HepG2 (cell line): ENCODE measurements at regions not wholly inside any gene's neighbourhood (a gene's known extent, or its start where the extent isn't known, plus 50 kb on each side); places are given as distances from the start of the nearest gene placed in this dataset.

Experiments used
- ATAC-seq: fragments of 200-7000 bp; cut with Tn5 transposase; 3 replicates; pipeline ENCODE4 v1.9.1; 2020; ENCODE audit warnings: mild to moderate bottlenecking, moderate library complexity
- BruUV-seq: library from RNA; stranded (reverse); fragments of 400-500 nt; replicated peaks from 2 replicates; lab custom pipeline; 2021; lab: Mats Ljungman, UMichigan
- CTCF ChIA-PET: fragments of 300-600 bp; formaldehyde crosslinking; extraction: SDS; loops from one replicate; lab custom pipeline; 2021; ENCODE audit warnings: low total read pairs, inconsistent platforms, low intra/inter-chr PET ratio; lab: Yijun Ruan, JAX
- POLR2A ChIA-PET: fragments of 350-600 bp; sonication (Branson Sonifier 250); formaldehyde crosslinking; loops from one replicate; lab custom pipeline; 2020; ENCODE audit warnings: antibody characterized with exemption, inconsistent platforms; lab: Yijun Ruan, JAX
- DNase-seq: peaks from one replicate; pipeline ENCODE4 v3.0.0-alpha.2; 2015; ENCODE audit warnings: low spot score
- FAIRE-seq: peaks from 3 replicates; lab custom pipeline; 2011; peaks lifted over from hg19 to GRCh38; lab: Jason Lieb, UNC
- H2AFZ ChIP-seq: one replicate; pipeline ENCODE4 v1.6.1; 2011; ENCODE audit warnings: low read length, inconsistent platforms
- H3K27ac ChIP-seq: fragments of 300-600 bp; 3 replicates; pipeline ENCODE4 v1.8.0; 2011; ENCODE audit warnings: mixed run types, mild to moderate bottlenecking, mixed read lengths, low read length, inconsistent platforms; ENCODE audit not compliant: insufficient read depth; ENCODE audit errors: extremely low read length
- H3K27me3 ChIP-seq, 2 experiments: fragments of 200-600 bp in 1 of 2; 2 replicates in 1 of 2; 3 replicates in 1 of 2; pipeline versions ENCODE4 v1.6.0 to v1.8.0; 2011; ENCODE audit warnings: low read length in 2 of 2, mild to moderate bottlenecking in 2 of 2, moderate library complexity in 2 of 2, inconsistent platforms in 1 of 2; ENCODE audit not compliant: insufficient read depth in 2 of 2, control insufficient read depth in 1 of 2
- H3K36me3 ChIP-seq, 2 experiments: fragments of 200-600 bp in 1 of 2; replicated peaks in 1 of 2; 2 replicates in 1 of 2; 3 replicates in 1 of 2; pipeline versions ENCODE4 v1.5.1 to v1.8.0; 2011; ENCODE audit warnings: low read length in 2 of 2, inconsistent platforms in 1 of 2; ENCODE audit not compliant: insufficient read depth in 2 of 2, control insufficient read depth in 1 of 2
- H3K4me1 ChIP-seq: 2 replicates; pipeline ENCODE4 v1.5.1; 2012; ENCODE audit warnings: low read length, inconsistent platforms; ENCODE audit not compliant: insufficient read depth
- H3K4me2 ChIP-seq: 2 replicates; pipeline ENCODE4 v1.6.0; 2011; ENCODE audit warnings: low read depth, low read length, inconsistent platforms
- H3K4me3 ChIP-seq, 3 experiments: fragments of 200-600 bp in 1 of 3; sonication (generic), shearing (Covaris generic) in 1 of 3; replicated peaks in 1 of 3; 2 replicates each; pipeline ENCODE4 v1.5.1; 2011 to 2016; ENCODE audit warnings: low read length in 3 of 3, inconsistent platforms in 2 of 3, low read depth in 2 of 3, mild to moderate bottlenecking in 2 of 3, control low read depth in 1 of 3, mixed read lengths in 1 of 3; ENCODE audit not compliant: insufficient read depth in 1 of 3
- H3K79me2 ChIP-seq: one replicate; pipeline ENCODE4 v1.6.1; 2011; ENCODE audit warnings: low read length, inconsistent platforms; ENCODE audit not compliant: insufficient read depth
- H3K9ac ChIP-seq: 2 replicates; pipeline ENCODE4 v1.6.0; 2011; ENCODE audit warnings: mild to moderate bottlenecking, low read depth, low read length, inconsistent platforms; ENCODE audit not compliant: insufficient read depth
- H3K9me3 ChIP-seq: 2 replicates; pipeline ENCODE4 v1.5.1; 2012; ENCODE audit warnings: mild to moderate bottlenecking, low read length
- H4K20me1 ChIP-seq: 2 replicates; pipeline ENCODE4 v1.6.0; 2011; ENCODE audit warnings: inconsistent platforms, mild to moderate bottlenecking, low read length, moderate library complexity; ENCODE audit not compliant: insufficient read depth
- ESRRA ChIP-seq: sonication (generic); formaldehyde crosslinking; IDR thresholded peaks from 2 replicates; pipeline ENCODE4 v1.5.1; 2020; ENCODE audit warnings: mild to moderate bottlenecking, low read depth, missing genetic modification reagents
- HHEX ChIP-seq: IDR thresholded peaks from 2 replicates; pipeline ENCODE4 v1.6.1; 2016; ENCODE audit warnings: control low read depth
- HMG20A ChIP-seq: IDR thresholded peaks from 2 replicates; pipeline ENCODE4 v1.6.1; 2016; ENCODE audit warnings: borderline replicate concordance
- KDM3A ChIP-seq: IDR thresholded peaks from 2 replicates; pipeline ENCODE4 v1.6.1; 2018; ENCODE audit warnings: low read depth, missing compliant biosample characterization
- MAFG ChIP-seq: sonication (generic); formaldehyde crosslinking; IDR thresholded peaks from 2 replicates; pipeline ENCODE4 v1.5.1; 2020; ENCODE audit warnings: mild to moderate bottlenecking, missing genetic modification reagents
- ZNF292 ChIP-seq: sonication (generic); formaldehyde crosslinking; IDR thresholded peaks from 2 replicates; pipeline ENCODE4 v1.8.1; 2022; ENCODE audit warnings: mild to moderate bottlenecking, low read depth, missing genetic modification reagents, borderline replicate concordance
- ZNF839 ChIP-seq: sonication (generic); formaldehyde crosslinking; IDR thresholded peaks from 2 replicates; pipeline ENCODE4 v1.4.0; 2020; ENCODE audit warnings: missing genetic modification reagents, mild to moderate bottlenecking, borderline replicate concordance
- ZSCAN20 ChIP-seq: sonication (generic); formaldehyde crosslinking; IDR thresholded peaks from 2 replicates; pipeline ENCODE4 v1.4.0; 2020; ENCODE audit warnings: missing genetic modification reagents, mild to moderate bottlenecking, borderline replicate concordance
- whole genome bisulfite sequencing: methylation state at CpG from one replicate; pipeline ENCODE4 v1.1.6; 2017; ENCODE audit warnings: low lambda C conversion rate; 5-methylcytosine and 5-hydroxymethylcytosine counted together
- in situ Hi-C: cut with HindIII; loops from 2 replicates; pipeline ENCODE4 v1.10.0; 2017; ENCODE audit warnings: low pct_unique_long_range_greater_than_20kb; ENCODE audit not compliant: extremely low pct_ligation_motif_present
- intact Hi-C: fragments of 100-400 bp; cut with micrococcal nuclease; formaldehyde crosslinking; loops from one replicate; pipeline ENCODE4 v1.10.0; 2022; ENCODE audit not compliant: unreplicated experiment
- TF ChIP-seq, protein P1 (sequence below): sonication (generic); formaldehyde crosslinking; IDR thresholded peaks from 2 replicates; pipeline ENCODE4 v1.9.0; 2021; ENCODE audit warnings: missing genetic modification reagents, mild to moderate bottlenecking, borderline replicate concordance
- TF ChIP-seq, protein P2 (sequence below): sonication (generic); formaldehyde crosslinking; IDR thresholded peaks from 2 replicates; pipeline ENCODE4 v1.4.0; 2020; ENCODE audit warnings: missing genetic modification reagents, borderline replicate concordance
- TF ChIP-seq, protein P3 (sequence below): sonication (generic); formaldehyde crosslinking; IDR thresholded peaks from 2 replicates; pipeline ENCODE4 v1.4.0; 2020; ENCODE audit warnings: missing genetic modification reagents
- TF ChIP-seq, protein P4 (sequence below): IDR thresholded peaks from 2 replicates; pipeline ENCODE4 v1.6.1; 2018; ENCODE audit warnings: missing genetic modification reagents, mild to moderate bottlenecking, missing compliant biosample characterization
- TF ChIP-seq, protein P5 (sequence below): IDR thresholded peaks from 2 replicates; pipeline ENCODE4 v1.6.1; 2016; ENCODE audit warnings: low read depth, control low read depth

DNA sequence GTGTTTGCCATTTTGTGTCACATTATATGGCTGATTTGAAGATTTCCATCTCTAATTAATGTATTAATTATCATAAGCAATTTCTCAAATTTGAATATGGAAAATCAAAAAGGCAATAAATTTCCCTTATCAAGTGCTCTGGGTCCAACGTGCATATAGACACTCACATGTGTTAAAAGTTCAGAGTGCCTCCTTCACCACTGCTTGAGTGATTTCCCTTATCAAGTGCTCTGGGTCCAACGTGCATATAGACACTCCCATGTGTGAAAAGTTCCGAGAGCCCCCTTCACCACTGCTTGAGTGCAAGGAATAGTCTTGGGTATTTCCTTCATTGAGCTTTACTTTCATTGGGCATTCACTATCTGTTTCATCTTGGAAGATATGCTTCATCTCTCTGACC lies 421.0 kb upstream of the ZNF717 start:
- DNase-seq: no peak
- WGBS: 2% methylated on average over 3 of the region's 3 CpGs
- FAIRE-seq: no peak
- POLR2A ChIA-PET: no interaction called here
- Histone ChIP-seq H3K4me2 (no peak overlapping the region), H3K4me1 (no peaks in the 10 kb centered on the region), H4K20me1 (no peaks in the 10 kb centered on the region), H2AFZ (no peak overlapping the region), H3K27ac (no peak overlapping the region), H3K79me2 (no peaks in the 10 kb centered on the region), H3K27me3 (no peaks in the 10 kb centered on the region), H3K4me3 (no peak overlapping the region), H3K9me3 (no peaks in the 10 kb centered on the region), H3K36me3 (no peaks in the 10 kb centered on the region), H3K9ac (no peak overlapping the region)
- no peak for ATAC-seq
- in situ Hi-C loops (no loop called here), intact Hi-C loops (no loop called here)
- BruUV-seq: no TSS peak
- CTCF ChIA-PET: no interaction called here
- no peak for TF ChIP-seq ESRRA
- TF ChIP-seq ZNF292: no peak
- TF ChIP-seq, protein P1, sequence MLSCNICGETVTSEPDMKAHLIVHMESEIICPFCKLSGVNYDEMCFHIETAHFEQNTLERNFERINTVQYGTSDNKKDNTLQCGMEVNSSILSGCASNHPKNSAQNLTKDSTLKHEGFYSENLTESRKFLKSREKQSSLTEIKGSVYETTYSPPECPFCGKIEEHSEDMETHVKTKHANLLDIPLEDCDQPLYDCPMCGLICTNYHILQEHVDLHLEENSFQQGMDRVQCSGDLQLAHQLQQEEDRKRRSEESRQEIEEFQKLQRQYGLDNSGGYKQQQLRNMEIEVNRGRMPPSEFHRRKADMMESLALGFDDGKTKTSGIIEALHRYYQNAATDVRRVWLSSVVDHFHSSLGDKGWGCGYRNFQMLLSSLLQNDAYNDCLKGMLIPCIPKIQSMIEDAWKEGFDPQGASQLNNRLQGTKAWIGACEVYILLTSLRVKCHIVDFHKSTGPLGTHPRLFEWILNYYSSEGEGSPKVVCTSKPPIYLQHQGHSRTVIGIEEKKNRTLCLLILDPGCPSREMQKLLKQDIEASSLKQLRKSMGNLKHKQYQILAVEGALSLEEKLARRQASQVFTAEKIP (CRISPR knock-in tag): no peak
- TF ChIP-seq MAFG (CRISPR knock-in tag): no peak
- TF ChIP-seq, protein P2, sequence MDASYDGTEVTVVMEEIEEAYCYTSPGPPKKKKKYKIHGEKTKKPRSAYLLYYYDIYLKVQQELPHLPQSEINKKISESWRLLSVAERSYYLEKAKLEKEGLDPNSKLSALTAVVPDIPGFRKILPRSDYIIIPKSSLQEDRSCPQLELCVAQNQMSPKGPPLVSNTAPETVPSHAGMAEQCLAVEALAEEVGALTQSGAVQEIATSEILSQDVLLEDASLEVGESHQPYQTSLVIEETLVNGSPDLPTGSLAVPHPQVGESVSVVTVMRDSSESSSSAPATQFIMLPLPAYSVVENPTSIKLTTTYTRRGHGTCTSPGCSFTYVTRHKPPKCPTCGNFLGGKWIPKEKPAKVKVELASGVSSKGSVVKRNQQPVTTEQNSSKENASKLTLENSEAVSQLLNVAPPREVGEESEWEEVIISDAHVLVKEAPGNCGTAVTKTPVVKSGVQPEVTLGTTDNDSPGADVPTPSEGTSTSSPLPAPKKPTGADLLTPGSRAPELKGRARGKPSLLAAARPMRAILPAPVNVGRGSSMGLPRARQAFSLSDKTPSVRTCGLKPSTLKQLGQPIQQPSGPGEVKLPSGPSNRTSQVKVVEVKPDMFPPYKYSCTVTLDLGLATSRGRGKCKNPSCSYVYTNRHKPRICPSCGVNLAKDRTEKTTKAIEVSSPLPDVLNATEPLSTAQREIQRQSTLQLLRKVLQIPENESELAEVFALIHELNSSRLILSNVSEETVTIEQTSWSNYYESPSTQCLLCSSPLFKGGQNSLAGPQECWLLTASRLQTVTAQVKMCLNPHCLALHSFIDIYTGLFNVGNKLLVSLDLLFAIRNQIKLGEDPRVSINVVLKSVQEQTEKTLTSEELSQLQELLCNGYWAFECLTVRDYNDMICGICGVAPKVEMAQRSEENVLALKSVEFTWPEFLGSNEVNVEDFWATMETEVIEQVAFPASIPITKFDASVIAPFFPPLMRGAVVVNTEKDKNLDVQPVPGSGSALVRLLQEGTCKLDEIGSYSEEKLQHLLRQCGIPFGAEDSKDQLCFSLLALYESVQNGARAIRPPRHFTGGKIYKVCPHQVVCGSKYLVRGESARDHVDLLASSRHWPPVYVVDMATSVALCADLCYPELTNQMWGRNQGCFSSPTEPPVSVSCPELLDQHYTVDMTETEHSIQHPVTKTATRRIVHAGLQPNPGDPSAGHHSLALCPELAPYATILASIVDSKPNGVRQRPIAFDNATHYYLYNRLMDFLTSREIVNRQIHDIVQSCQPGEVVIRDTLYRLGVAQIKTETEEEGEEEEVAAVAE (CRISPR knock-in tag): no peak
- TF ChIP-seq, protein P3, sequence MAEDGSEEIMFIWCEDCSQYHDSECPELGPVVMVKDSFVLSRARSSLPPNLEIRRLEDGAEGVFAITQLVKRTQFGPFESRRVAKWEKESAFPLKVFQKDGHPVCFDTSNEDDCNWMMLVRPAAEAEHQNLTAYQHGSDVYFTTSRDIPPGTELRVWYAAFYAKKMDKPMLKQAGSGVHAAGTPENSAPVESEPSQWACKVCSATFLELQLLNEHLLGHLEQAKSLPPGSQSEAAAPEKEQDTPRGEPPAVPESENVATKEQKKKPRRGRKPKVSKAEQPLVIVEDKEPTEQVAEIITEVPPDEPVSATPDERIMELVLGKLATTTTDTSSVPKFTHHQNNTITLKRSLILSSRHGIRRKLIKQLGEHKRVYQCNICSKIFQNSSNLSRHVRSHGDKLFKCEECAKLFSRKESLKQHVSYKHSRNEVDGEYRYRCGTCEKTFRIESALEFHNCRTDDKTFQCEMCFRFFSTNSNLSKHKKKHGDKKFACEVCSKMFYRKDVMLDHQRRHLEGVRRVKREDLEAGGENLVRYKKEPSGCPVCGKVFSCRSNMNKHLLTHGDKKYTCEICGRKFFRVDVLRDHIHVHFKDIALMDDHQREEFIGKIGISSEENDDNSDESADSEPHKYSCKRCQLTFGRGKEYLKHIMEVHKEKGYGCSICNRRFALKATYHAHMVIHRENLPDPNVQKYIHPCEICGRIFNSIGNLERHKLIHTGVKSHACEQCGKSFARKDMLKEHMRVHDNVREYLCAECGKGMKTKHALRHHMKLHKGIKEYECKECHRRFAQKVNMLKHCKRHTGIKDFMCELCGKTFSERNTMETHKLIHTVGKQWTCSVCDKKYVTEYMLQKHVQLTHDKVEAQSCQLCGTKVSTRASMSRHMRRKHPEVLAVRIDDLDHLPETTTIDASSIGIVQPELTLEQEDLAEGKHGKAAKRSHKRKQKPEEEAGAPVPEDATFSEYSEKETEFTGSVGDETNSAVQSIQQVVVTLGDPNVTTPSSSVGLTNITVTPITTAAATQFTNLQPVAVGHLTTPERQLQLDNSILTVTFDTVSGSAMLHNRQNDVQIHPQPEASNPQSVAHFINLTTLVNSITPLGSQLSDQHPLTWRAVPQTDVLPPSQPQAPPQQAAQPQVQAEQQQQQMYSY (CRISPR knock-in tag): no peak
- TF ChIP-seq KDM3A (CRISPR knock-in tag): no peak
- no peak for TF ChIP-seq ZNF839 (CRISPR knock-in tag)
- TF ChIP-seq, protein P4, sequence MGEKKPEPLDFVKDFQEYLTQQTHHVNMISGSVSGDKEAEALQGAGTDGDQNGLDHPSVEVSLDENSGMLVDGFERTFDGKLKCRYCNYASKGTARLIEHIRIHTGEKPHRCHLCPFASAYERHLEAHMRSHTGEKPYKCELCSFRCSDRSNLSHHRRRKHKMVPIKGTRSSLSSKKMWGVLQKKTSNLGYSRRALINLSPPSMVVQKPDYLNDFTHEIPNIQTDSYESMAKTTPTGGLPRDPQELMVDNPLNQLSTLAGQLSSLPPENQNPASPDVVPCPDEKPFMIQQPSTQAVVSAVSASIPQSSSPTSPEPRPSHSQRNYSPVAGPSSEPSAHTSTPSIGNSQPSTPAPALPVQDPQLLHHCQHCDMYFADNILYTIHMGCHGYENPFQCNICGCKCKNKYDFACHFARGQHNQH (CRISPR knock-in tag): no peak
- TF ChIP-seq, protein P5, sequence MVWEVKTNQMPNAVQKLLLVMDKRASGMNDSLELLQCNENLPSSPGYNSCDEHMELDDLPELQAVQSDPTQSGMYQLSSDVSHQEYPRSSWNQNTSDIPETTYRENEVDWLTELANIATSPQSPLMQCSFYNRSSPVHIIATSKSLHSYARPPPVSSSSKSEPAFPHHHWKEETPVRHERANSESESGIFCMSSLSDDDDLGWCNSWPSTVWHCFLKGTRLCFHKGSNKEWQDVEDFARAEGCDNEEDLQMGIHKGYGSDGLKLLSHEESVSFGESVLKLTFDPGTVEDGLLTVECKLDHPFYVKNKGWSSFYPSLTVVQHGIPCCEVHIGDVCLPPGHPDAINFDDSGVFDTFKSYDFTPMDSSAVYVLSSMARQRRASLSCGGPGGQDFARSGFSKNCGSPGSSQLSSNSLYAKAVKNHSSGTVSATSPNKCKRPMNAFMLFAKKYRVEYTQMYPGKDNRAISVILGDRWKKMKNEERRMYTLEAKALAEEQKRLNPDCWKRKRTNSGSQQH (CRISPR knock-in tag): no peak
- TF ChIP-seq HHEX (CRISPR knock-in tag): no peak
- TF ChIP-seq HMG20A (CRISPR knock-in tag): no peak
- no peak for TF ChIP-seq ZSCAN20 (CRISPR knock-in tag)
